Panc1 (cell line): ENCODE measurements at regions not wholly inside any gene's neighbourhood (a gene's known extent, or its start where the extent isn't known, plus 50 kb on each side); places are given as distances from the start of the nearest gene placed in this dataset.

Experiments
- ATAC-seq: fragments of 200-7000 bp; cut with Tn5 transposase; 2 replicates; pipeline ENCODE4 v1.9.1; 2020; ENCODE audit warnings: mild to moderate bottlenecking, moderate library complexity
- BruUV-seq: library from RNA; stranded (reverse); fragments of 400-500 nt; replicated peaks from 2 replicates; lab custom pipeline; 2021; lab: Mats Ljungman, UMichigan
- CTCF ChIA-PET: fragments of 300-600 bp; sonication (Branson Sonifier 250); formaldehyde crosslinking; loops from one replicate; lab custom pipeline; 2022; ENCODE audit warnings: antibody characterized with exemption; lab: Charles Lee
- POLR2A ChIA-PET: fragments of 300-600 bp; sonication (Branson Sonifier 250); formaldehyde crosslinking; loops from one replicate; lab custom pipeline; 2022; ENCODE audit warnings: antibody characterized with exemption; lab: Charles Lee
- DNase-seq: peaks from one replicate; pipeline ENCODE4 v3.0.0-alpha.2; 2010; ENCODE audit warnings: low read depth, low spot score
- H3K27ac ChIP-seq: 2 replicates; pipeline ENCODE4 v1.5.1; 2011; ENCODE audit warnings: mild to moderate bottlenecking, low read length, inconsistent platforms
- H3K27me3 ChIP-seq: fragments of 200-500 bp; sonication (Bioruptor generic); 2 replicates; pipeline ENCODE4 v1.6.0; 2014; ENCODE audit warnings: low read length, inconsistent platforms; ENCODE audit not compliant: control insufficient read depth, insufficient read depth
- H3K36me3 ChIP-seq: fragments of 200-500 bp; sonication (Bioruptor generic); 2 replicates; pipeline ENCODE4 v1.5.1; 2014; ENCODE audit warnings: inconsistent platforms, mild to moderate bottlenecking, low read length, moderate library complexity; ENCODE audit not compliant: control insufficient read depth, insufficient read depth
- H3K4me1 ChIP-seq: 2 replicates; pipeline ENCODE4 v1.5.1; 2011; ENCODE audit warnings: inconsistent platforms, mild to moderate bottlenecking, low read length, moderate library complexity; ENCODE audit not compliant: control insufficient read depth, insufficient read depth
- H3K4me3 ChIP-seq, 2 experiments: 2 replicates each; pipeline ENCODE4 v1.5.1; 2011 to 2012; ENCODE audit warnings: low read depth in 2 of 2, low read length in 2 of 2, mild to moderate bottlenecking in 2 of 2, inconsistent platforms in 1 of 2, moderate library complexity in 1 of 2
- H3K9me3 ChIP-seq: fragments of 200-500 bp; sonication (Bioruptor generic); 2 replicates; pipeline ENCODE4 v1.5.1; 2014; ENCODE audit warnings: low read depth, mild to moderate bottlenecking, inconsistent platforms, low read length, moderate library complexity; ENCODE audit not compliant: control insufficient read depth, insufficient read depth
- POLR2AphosphoS5 ChIP-seq: IDR thresholded peaks from 2 replicates; pipeline ENCODE4 v1.6.1; 2012; ENCODE audit warnings: mild to moderate bottlenecking, low read depth, low read length, moderate library complexity
- SIN3A ChIP-seq: IDR thresholded peaks from 2 replicates; pipeline ENCODE4 v1.6.1; 2012; ENCODE audit warnings: low read depth, mild to moderate bottlenecking, low read length, moderate library complexity, borderline replicate concordance; ENCODE audit not compliant: insufficient read depth
- TCF7L2 ChIP-seq: IDR thresholded peaks from 2 replicates; pipeline ENCODE4 v1.6.1; 2011; ENCODE audit warnings: mild to moderate bottlenecking, low read depth, low read length, inconsistent platforms
- in situ Hi-C: cut with HindIII; loops from 2 replicates; pipeline ENCODE4 v1.10.0; 2016; ENCODE audit warnings: low sequenced_read_pairs, low pct_unique_long_range_greater_than_20kb
- intact Hi-C: fragments of 100-400 bp; cut with micrococcal nuclease; formaldehyde crosslinking; loops from one replicate; pipeline ENCODE4 v1.10.0; 2022; ENCODE audit not compliant: unreplicated experiment
- TF ChIP-seq, protein P1 (sequence below), 2 experiments: IDR thresholded peaks; 2 replicates each; pipeline ENCODE4 v1.6.1; 2011 to 2012; ENCODE audit warnings: low read depth in 2 of 2, control low read depth in 1 of 2, low read length in 1 of 2, mild to moderate bottlenecking in 1 of 2, moderate library complexity in 1 of 2; ENCODE audit not compliant: insufficient read depth in 1 of 2
- TF ChIP-seq, protein P2 (sequence below): fragments of 450-650 bp; IDR thresholded peaks from 2 replicates; pipeline ENCODE4 v1.5.1; 2017; ENCODE audit warnings: mild to moderate bottlenecking

DNA sequence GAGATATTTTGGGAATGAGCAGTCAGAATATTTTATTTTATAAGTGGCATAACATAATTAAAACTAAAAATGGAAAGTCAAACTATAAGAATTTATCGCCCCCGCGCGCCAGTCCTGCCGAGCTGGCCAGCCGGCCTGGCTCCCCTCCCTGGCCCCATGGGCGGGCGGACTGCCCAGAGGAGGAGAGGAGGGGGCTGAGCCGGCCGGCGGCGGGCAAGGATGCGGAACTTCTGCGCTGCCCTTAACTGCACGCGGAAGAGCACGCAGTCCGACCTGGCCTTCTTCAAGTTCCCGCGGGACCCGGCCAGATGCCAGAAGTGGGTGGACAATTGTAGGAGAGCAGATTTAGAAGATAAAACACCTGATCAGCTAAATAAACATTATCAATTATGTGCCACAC is 96.8 kb downstream of the DKK1 start:
- in situ Hi-C loops: no loop called here

DNA sequence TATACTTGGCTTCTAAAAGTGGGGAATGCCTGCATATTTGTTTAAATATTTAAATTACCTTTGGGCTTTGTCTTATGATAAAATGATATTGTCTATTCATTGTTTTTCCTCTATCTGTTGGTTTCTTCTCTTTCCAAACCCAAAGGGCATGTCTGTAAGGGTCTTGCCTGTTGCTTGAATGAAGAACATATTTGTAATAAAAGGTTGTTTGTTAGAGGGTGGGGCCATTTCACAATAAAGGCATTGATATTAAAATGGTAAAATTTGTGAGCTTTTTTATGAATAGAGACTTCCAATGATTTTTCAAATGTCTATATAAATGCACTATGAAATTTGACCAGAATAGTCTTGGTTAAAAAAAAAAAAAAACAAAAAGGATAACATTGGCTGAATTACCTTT is 105.2 kb downstream of the DKK1 start:
- in situ Hi-C loops: no loop called here
- no peak overlapping the region for H3K4me3 ChIP-seq
- intact Hi-C loops: no loop called here
- ChIA-PET POLR2A (no interaction called here), CTCF (no interaction called here)
- no peaks in the 10 kb centered on the region for H3K4me1 ChIP-seq
- ATAC-seq (no peak), DNase-seq (no peak)
- H3K9me3 ChIP-seq: peaks cover 36% of the 10 kb centered on the region
- TF ChIP-seq POLR2AphosphoS5: no peak
- no peak for TF ChIP-seq TCF7L2
- TF ChIP-seq, protein P1, sequence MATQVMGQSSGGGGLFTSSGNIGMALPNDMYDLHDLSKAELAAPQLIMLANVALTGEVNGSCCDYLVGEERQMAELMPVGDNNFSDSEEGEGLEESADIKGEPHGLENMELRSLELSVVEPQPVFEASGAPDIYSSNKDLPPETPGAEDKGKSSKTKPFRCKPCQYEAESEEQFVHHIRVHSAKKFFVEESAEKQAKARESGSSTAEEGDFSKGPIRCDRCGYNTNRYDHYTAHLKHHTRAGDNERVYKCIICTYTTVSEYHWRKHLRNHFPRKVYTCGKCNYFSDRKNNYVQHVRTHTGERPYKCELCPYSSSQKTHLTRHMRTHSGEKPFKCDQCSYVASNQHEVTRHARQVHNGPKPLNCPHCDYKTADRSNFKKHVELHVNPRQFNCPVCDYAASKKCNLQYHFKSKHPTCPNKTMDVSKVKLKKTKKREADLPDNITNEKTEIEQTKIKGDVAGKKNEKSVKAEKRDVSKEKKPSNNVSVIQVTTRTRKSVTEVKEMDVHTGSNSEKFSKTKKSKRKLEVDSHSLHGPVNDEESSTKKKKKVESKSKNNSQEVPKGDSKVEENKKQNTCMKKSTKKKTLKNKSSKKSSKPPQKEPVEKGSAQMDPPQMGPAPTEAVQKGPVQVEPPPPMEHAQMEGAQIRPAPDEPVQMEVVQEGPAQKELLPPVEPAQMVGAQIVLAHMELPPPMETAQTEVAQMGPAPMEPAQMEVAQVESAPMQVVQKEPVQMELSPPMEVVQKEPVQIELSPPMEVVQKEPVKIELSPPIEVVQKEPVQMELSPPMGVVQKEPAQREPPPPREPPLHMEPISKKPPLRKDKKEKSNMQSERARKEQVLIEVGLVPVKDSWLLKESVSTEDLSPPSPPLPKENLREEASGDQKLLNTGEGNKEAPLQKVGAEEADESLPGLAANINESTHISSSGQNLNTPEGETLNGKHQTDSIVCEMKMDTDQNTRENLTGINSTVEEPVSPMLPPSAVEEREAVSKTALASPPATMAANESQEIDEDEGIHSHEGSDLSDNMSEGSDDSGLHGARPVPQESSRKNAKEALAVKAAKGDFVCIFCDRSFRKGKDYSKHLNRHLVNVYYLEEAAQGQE (IDR thresholded peaks at IDR 0.05; ENCODE audit: insufficient read depth in 1 of 2, low read depth in 2 of 2, low read length in 1 of 2): no peak
- TF ChIP-seq, protein P2, sequence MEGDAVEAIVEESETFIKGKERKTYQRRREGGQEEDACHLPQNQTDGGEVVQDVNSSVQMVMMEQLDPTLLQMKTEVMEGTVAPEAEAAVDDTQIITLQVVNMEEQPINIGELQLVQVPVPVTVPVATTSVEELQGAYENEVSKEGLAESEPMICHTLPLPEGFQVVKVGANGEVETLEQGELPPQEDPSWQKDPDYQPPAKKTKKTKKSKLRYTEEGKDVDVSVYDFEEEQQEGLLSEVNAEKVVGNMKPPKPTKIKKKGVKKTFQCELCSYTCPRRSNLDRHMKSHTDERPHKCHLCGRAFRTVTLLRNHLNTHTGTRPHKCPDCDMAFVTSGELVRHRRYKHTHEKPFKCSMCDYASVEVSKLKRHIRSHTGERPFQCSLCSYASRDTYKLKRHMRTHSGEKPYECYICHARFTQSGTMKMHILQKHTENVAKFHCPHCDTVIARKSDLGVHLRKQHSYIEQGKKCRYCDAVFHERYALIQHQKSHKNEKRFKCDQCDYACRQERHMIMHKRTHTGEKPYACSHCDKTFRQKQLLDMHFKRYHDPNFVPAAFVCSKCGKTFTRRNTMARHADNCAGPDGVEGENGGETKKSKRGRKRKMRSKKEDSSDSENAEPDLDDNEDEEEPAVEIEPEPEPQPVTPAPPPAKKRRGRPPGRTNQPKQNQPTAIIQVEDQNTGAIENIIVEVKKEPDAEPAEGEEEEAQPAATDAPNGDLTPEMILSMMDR: no peak
- no peak for TF ChIP-seq SIN3A
- H3K36me3 ChIP-seq: no peaks in the 10 kb centered on the region
- BruUV-seq: no TSS peak
- no peak overlapping the region for H3K27ac ChIP-seq
- no peaks in the 10 kb centered on the region for H3K27me3 ChIP-seq

More for the DNA sequence above, 96.8 kb downstream of the DKK1 start:
- TF ChIP-seq POLR2AphosphoS5: no peak
- TF ChIP-seq SIN3A: no peak
- TF ChIP-seq, protein P2: no peak
- no peak for TF ChIP-seq TCF7L2
- TF ChIP-seq, protein P1 (IDR thresholded peaks at IDR 0.05; ENCODE audit: insufficient read depth in 1 of 2, low read depth in 2 of 2, low read length in 1 of 2): no peak
- BruUV-seq: no TSS peak
- no peaks in the 10 kb centered on the region for H3K9me3 ChIP-seq
- POLR2A ChIA-PET: no interaction called here
- H3K27me3 ChIP-seq: no peaks in the 10 kb centered on the region
- no peak for ATAC-seq
- H3K4me1 ChIP-seq: no peaks in the 10 kb centered on the region
- no peak overlapping the region for H3K4me3 ChIP-seq
- CTCF ChIA-PET: no interaction called here
- DNase-seq: no peak
- intact Hi-C loops: no loop called here
- H3K27ac ChIP-seq: peak overlapping the region; percentile 25; the same call in 1 of the 2 replicates
- H3K36me3 ChIP-seq: no peaks in the 10 kb centered on the region
